LNCaP clone FGC (cell line): ENCODE measurements at regions not wholly inside any gene's neighbourhood (a gene's known extent, or its start where the extent isn't known, plus 50 kb on each side); places are given as distances from the start of the nearest gene placed in this dataset.

Experiments used
- DNase-seq: peaks from one replicate; pipeline ENCODE4 v3.0.0-alpha.2; 2011; ENCODE audit warnings: low read depth
- H3K4me3 ChIP-seq: 2 replicates; pipeline ENCODE4 v1.5.1; 2011; ENCODE audit warnings: mild to moderate bottlenecking, low read depth, low read length, control low read depth
- TF ChIP-seq, protein P1 (sequence below): IDR thresholded peaks from 2 replicates; pipeline ENCODE4 v1.5.1; 2012; ENCODE audit warnings: mild to moderate bottlenecking; ENCODE audit not compliant: control insufficient read depth, insufficient read depth; ENCODE audit errors: extremely low read depth

DNA sequence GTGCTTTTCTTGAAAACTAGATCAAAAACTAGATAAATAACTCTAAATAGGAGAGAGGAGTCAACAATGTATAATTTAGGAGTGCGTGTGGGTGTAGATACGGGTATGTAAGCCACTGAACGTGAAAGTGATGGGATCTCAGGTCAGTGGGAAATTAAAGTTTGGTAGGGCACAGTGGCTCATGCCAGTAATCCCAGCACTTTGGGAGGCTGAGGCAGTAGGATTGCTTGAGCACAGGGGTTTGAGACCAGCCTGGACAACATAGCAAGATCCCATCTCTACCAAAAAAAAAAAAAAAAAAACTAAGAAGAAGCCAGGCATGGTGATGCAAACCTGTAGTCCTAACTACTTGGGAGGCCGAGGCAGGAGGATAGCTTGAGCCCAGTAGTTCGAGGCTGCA, 247.1 kb downstream of the ANAPC1 start:
- TF ChIP-seq, protein P1, sequence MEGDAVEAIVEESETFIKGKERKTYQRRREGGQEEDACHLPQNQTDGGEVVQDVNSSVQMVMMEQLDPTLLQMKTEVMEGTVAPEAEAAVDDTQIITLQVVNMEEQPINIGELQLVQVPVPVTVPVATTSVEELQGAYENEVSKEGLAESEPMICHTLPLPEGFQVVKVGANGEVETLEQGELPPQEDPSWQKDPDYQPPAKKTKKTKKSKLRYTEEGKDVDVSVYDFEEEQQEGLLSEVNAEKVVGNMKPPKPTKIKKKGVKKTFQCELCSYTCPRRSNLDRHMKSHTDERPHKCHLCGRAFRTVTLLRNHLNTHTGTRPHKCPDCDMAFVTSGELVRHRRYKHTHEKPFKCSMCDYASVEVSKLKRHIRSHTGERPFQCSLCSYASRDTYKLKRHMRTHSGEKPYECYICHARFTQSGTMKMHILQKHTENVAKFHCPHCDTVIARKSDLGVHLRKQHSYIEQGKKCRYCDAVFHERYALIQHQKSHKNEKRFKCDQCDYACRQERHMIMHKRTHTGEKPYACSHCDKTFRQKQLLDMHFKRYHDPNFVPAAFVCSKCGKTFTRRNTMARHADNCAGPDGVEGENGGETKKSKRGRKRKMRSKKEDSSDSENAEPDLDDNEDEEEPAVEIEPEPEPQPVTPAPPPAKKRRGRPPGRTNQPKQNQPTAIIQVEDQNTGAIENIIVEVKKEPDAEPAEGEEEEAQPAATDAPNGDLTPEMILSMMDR: no peak
- H3K4me3 ChIP-seq: no peak overlapping the region
- DNase-seq: no peak

DNA sequence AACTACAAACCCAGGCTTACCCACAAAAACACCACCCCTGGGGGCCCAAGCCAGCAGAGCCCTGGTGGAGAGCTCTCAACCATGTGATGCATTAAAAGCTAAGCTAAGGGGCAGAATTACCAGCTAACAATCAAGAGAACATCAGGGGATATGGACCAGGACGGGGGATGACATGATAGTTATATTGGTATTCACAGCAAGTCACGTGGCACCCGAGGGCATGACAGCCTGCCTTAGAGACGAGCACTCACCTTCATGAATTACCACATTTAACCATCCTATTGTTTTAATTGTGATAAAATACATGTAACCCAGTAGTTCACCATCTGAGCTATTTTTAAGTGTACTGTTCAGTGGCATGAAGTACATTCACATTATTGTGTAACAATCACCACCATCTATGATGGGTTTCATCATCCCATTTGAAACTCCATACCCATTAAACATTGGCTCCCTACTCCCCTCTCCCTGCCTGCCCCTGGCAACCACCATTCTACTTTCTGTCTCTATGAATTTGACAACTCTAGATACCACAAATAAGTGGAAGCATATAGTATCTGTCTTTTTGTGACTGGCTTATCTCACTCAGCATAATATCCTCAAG, 245.6 kb downstream of the ANAPC1 start:
- H3K4me3 ChIP-seq: no peak overlapping the region
- TF ChIP-seq, protein P1: no peak
- no peak for DNase-seq

DNA sequence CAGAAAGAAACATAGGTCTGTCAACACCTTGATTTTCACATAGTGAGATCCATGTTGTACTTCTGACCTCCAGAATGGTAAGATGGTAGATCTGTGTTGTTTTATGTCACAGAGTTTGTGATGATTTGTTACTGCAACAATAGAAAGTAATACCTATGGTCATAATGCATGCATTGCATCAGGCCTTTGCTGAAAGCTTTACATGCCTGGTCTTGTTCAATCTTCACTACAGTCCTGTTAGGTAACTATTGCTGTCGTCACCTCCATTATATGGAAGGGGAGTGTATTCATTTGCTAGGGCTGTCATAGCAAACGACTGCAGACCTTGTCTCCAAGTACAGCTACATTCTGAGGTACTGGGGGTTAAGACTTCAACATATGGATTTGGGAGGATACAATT, 243.5 kb downstream of the ANAPC1 start:
- TF ChIP-seq, protein P1: no peak
- H3K4me3 ChIP-seq: no peak overlapping the region
- DNase-seq: no peak

DNA sequence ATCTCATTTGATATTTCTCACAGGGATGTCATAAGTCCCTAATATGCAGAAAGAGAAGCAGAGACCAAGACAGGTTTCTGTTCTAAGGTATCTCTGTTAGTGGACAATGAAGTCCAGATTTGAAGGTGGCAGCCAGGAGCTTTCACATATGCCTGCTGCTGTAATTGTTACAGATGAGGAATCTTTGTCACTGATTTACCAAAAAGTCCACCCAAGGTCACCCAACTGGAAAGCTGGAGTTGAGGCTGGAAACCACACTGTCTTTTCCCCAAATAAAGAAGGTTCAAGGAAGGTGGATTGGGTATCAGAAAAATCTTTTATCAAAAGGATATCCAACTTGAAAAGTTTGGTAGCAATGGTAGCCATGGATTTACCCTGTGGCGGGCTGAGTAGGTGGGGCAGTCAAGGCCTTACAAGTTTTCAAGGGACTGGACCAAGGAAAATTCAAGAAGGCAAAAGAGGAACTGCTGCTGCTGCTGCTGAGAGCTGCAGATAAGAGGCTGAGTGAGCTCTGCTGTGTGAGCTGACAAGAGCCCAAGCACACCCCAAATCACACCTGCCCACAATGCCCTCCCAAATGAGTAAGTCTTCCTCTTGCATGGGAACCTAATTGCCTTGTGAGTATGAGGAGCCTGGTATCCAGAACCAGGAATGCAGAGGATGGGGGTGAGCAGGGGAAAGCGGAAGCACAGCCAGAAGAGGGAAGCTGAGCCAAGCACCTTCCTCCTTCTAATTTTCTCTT, 241.2 kb downstream of the ANAPC1 start:
- DNase-seq: no peak
- no peak overlapping the region for H3K4me3 ChIP-seq
- TF ChIP-seq, protein P1: no peak

DNA sequence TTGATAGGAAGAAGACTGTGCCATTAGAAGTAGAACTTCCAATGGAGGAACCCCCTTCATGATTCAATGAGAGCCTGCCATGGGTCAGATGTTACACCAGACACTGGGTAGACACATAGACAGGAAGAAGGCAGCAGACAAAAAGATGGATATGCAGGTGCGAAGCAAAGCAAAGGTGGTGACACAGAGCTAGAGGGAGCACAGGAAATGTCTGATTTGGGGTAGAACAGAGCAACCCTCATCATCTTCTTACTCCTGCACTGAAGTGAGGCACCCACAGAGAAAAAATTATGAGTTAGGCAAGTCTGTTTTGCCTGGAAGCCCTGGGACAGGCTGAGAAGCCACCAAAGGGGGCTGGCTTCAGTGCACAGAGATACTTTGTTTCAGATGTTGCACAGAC, 240.2 kb downstream of the ANAPC1 start:
- TF ChIP-seq, protein P1: no peak
- DNase-seq: no peak
- no peak overlapping the region for H3K4me3 ChIP-seq

DNA sequence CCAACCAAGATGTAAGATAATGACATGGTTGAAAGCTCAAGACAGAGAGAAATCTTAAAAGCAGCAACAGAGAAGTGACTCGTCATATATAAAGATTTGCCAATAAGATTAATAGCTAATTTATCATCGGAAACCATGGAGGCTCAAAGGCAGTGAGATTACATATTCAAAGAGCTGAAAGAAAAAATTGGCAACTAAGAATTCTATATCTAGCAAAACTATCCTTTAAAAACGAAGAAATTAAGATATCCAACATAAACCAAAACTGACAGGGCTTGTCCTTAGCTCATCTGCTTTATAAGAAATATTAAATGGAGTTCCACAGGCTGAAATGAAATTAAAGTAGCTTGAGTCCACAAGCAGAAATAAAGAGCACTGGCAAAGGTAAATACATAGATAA, 236.6 kb downstream of the ANAPC1 start:
- no peak overlapping the region for H3K4me3 ChIP-seq
- TF ChIP-seq, protein P1: no peak
- no peak for DNase-seq
